Erythroblast (primary cell): ENCODE measurements at regions not wholly inside any gene's neighbourhood (a gene's known extent, or its start where the extent isn't known, plus 50 kb on each side); places are given as distances from the start of the nearest gene placed in this dataset.

Experiments
- GATA1 ChIP-seq: IDR thresholded peaks from 2 replicates; pipeline ENCODE4 v1.6.1; 2011; ENCODE audit warnings: low read depth, mild to moderate bottlenecking, control low read depth, low read length, moderate library complexity
- POLR2A ChIP-seq: IDR thresholded peaks from 2 replicates; pipeline ENCODE4 v1.6.1; 2011; ENCODE audit warnings: mild to moderate bottlenecking, low read length

DNA sequence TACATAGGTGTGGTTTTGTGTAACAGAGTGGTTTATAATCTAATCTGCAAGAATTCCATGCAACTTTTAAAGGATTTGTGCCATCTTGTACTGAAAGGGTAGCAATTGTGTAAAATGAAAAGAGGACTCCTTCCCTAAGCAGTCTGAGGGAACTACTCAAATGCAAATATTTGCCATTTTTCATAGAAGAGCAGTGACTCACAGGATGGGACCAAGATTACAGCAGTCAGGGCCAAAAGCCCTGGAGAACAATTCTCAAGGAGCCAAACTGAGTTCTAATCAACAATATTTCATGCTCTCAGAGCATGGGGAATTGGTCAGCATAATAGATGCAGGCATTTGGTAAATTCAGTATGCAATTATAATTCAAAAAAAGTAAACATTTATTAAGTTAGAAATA is 495.8 kb downstream of the CHSY3 start:
- TF ChIP-seq POLR2A: no peak
- no peak for TF ChIP-seq GATA1
